A549 (cell line): ENCODE measurements at regions not wholly inside any gene's neighbourhood (a gene's known extent, or its start where the extent isn't known, plus 50 kb on each side); places are given as distances from the start of the nearest gene placed in this dataset.

Experiments used
- ATOH8 ChIP-seq: fragments of 250-450 bp; sonication (Bioruptor Pico); IDR thresholded peaks from 2 replicates; pipeline ENCODE4 v1.5.0; 2020; ENCODE audit warnings: low read depth, mild to moderate bottlenecking, moderate library complexity
- BCL3 ChIP-seq: fragments of >200 bp; sonication (Bioruptor Twin); formaldehyde crosslinking; IDR thresholded peaks from 3 replicates; pipeline ENCODE4 v1.6.1; 2016
- CBX2 ChIP-seq: fragments of 200-600 bp; sonication (generic); IDR thresholded peaks from 2 replicates; pipeline ENCODE4 v1.6.1; 2016; ENCODE audit warnings: low read depth, mild to moderate bottlenecking, borderline replicate concordance
- CBX8 ChIP-seq: fragments of 200-600 bp; sonication (generic); IDR thresholded peaks from 2 replicates; pipeline ENCODE4 v1.6.1; 2016
- CTCF ChIP-seq: fragments of >200 bp; sonication (Bioruptor Twin); formaldehyde crosslinking; IDR thresholded peaks from 3 replicates; pipeline ENCODE4 v1.5.1; 2016
- E2F6 ChIP-seq: IDR thresholded peaks from 2 replicates; pipeline ENCODE4 v1.6.1; 2012; ENCODE audit warnings: low read depth, borderline replicate concordance
- EHMT2 ChIP-seq: fragments of 200-600 bp; sonication (generic); IDR thresholded peaks from 2 replicates; pipeline ENCODE4 v1.6.1; 2016; ENCODE audit warnings: antibody characterized with exemption, low read depth, mild to moderate bottlenecking, moderate library complexity
- EP300 ChIP-seq, 2 experiments: fragments of >200 bp; sonication (Bioruptor Twin); formaldehyde crosslinking; IDR thresholded peaks; 2 replicates in 1 of 2; 3 replicates in 1 of 2; pipeline ENCODE4 v1.6.1; 2016 to 2017
- FOSB ChIP-seq: fragments of 250-450 bp; sonication (Bioruptor Pico); IDR thresholded peaks from 2 replicates; pipeline ENCODE4 v1.5.0; 2020; ENCODE audit warnings: mild to moderate bottlenecking, moderate library complexity
- FOXS1 ChIP-seq: fragments of 250-450 bp; sonication (Bioruptor Pico); IDR thresholded peaks from 2 replicates; pipeline ENCODE4 v1.5.0; 2020; ENCODE audit warnings: mild to moderate bottlenecking, moderate library complexity
- HMGXB4 ChIP-seq: fragments of 250-450 bp; sonication (Bioruptor Pico); IDR thresholded peaks from 2 replicates; pipeline ENCODE4 v1.5.0; 2021; ENCODE audit warnings: mild to moderate bottlenecking, moderate library complexity, borderline replicate concordance
- HOXA7 ChIP-seq: fragments of 250-450 bp; sonication (Bioruptor Pico); IDR thresholded peaks from 2 replicates; pipeline ENCODE4 v1.5.0; 2020; ENCODE audit warnings: mild to moderate bottlenecking, moderate library complexity
- JUNB ChIP-seq: fragments of >200 bp; sonication (Bioruptor Twin); formaldehyde crosslinking; IDR thresholded peaks from 2 replicates; pipeline ENCODE4 v1.6.1; 2016
- KDM5A ChIP-seq: fragments of 200-600 bp; sonication (generic); IDR thresholded peaks from 2 replicates; pipeline ENCODE4 v1.6.1; 2016; ENCODE audit warnings: antibody characterized with exemption, mild to moderate bottlenecking
- MAFK ChIP-seq: fragments of 450-650 bp; IDR thresholded peaks from 2 replicates; pipeline ENCODE4 v1.6.1; 2014; ENCODE audit not compliant: partially characterized antibody
- MAX ChIP-seq: IDR thresholded peaks from 2 replicates; pipeline ENCODE4 v1.6.1; 2012
- MAZ ChIP-seq: fragments of 150-350 bp; IDR thresholded peaks from 2 replicates; pipeline ENCODE4 v1.6.1; 2014; ENCODE audit warnings: antibody characterized with exemption, low read depth, low read length, borderline replicate concordance
- MYC ChIP-seq: IDR thresholded peaks from 2 replicates; pipeline ENCODE4 v1.6.1; 2012; ENCODE audit warnings: mild to moderate bottlenecking, inconsistent platforms, low read length, improper control_type of control experiment, borderline replicate concordance
- NFE2L2 ChIP-seq: fragments of 150-350 bp; conservative IDR thresholded peaks from 2 replicates; pipeline ENCODE4 v1.6.1; 2014; ENCODE audit warnings: low read length
- NPAS2 ChIP-seq: fragments of 250-450 bp; sonication (Bioruptor Pico); IDR thresholded peaks from 2 replicates; pipeline ENCODE4 v1.8.0; 2022; ENCODE audit warnings: mild to moderate bottlenecking, moderate library complexity, borderline replicate concordance
- PHF8 ChIP-seq: fragments of 200-600 bp; sonication (generic); IDR thresholded peaks from 2 replicates; pipeline ENCODE4 v1.6.1; 2016; ENCODE audit warnings: low read depth, mild to moderate bottlenecking, antibody characterized with exemption, moderate library complexity, borderline replicate concordance
- POLR2AphosphoS2 ChIP-seq: conservative IDR thresholded peaks from 2 replicates; pipeline ENCODE4 v1.6.1; 2012; ENCODE audit warnings: low read length, improper control_type of control experiment, inconsistent platforms
- RAD21 ChIP-seq, 2 experiments: fragments of >200 bp in 1 of 2; sonication (Bioruptor Twin) in 1 of 2; formaldehyde crosslinking in 1 of 2; IDR thresholded peaks in 1 of 2; conservative IDR thresholded peaks in 1 of 2; 2 replicates in 1 of 2; 3 replicates in 1 of 2; pipeline ENCODE4 v1.6.1; 2012 to 2018; ENCODE audit warnings: inconsistent platforms in 1 of 2
- SMC3 ChIP-seq: fragments of >200 bp; sonication (Bioruptor Twin); formaldehyde crosslinking; IDR thresholded peaks from 3 replicates; pipeline ENCODE4 v1.6.1; 2018; ENCODE audit warnings: inconsistent platforms
- SREBF2 ChIP-seq: fragments of 450-650 bp; IDR thresholded peaks from 2 replicates; pipeline ENCODE4 v1.6.1; 2014; ENCODE audit warnings: mild to moderate bottlenecking, moderate library complexity
- TFCP2L1 ChIP-seq: fragments of 250-450 bp; sonication (Bioruptor Pico); IDR thresholded peaks from 2 replicates; pipeline ENCODE4 v1.5.0; 2021; ENCODE audit warnings: mild to moderate bottlenecking
- TP53 ChIP-seq: fragments of 250-450 bp; sonication (Bioruptor Pico); IDR thresholded peaks from 2 replicates; pipeline ENCODE4 v1.5.0; 2021; ENCODE audit warnings: mild to moderate bottlenecking, moderate library complexity
- USF2 ChIP-seq: fragments of 450-650 bp; IDR thresholded peaks from 2 replicates; pipeline ENCODE4 v1.6.1; 2014; ENCODE audit warnings: antibody characterized with exemption
- ZC3H11A ChIP-seq: fragments of 450-650 bp; IDR thresholded peaks from 2 replicates; pipeline ENCODE4 v1.6.1; 2014; ENCODE audit warnings: antibody characterized with exemption, mild to moderate bottlenecking
- ZFP36 ChIP-seq: fragments of 450-650 bp; IDR thresholded peaks from 2 replicates; pipeline ENCODE4 v1.6.1; 2014; ENCODE audit warnings: borderline replicate concordance; ENCODE audit not compliant: partially characterized antibody
- ZNF302 ChIP-seq: fragments of 250-450 bp; sonication (Bioruptor Pico); IDR thresholded peaks from 2 replicates; pipeline ENCODE4 v1.9.0; 2021; ENCODE audit warnings: inconsistent platforms, mild to moderate bottlenecking, moderate library complexity

- TF ChIP-seq FOXS1 (CRISPR knock-in tag) = no peak; the same call in 1 of the 2 replicates
- TF ChIP-seq MAZ = no peak
- TF ChIP-seq PHF8 = no peak
- no peak for TF ChIP-seq ZFP36
- peak; percentile 79 for TF ChIP-seq MAX
- TF ChIP-seq SREBF2 = no peak
- no peak for TF ChIP-seq TFCP2L1 (CRISPR knock-in tag)
- TF ChIP-seq USF2 = no peak
- no peak for TF ChIP-seq ZC3H11A
- no peak for TF ChIP-seq ZNF302
- peak in 1 of 2 experiments; percentile 26; a peak in 1 of 5 replicates for TF ChIP-seq EP300 (IDR thresholded peaks at IDR 0.05)
- no peak for TF ChIP-seq KDM5A
- TF ChIP-seq NFE2L2 = no peak
- no peak for TF ChIP-seq HMGXB4 (CRISPR knock-in tag)
- no peak for TF ChIP-seq CBX2
- TF ChIP-seq JUNB = peak; percentile 75
- no peak for TF ChIP-seq CBX8
- no peak for TF ChIP-seq EHMT2
- no peak; the same call in 2 of the 3 replicates for TF ChIP-seq SMC3
- no peak for TF ChIP-seq NPAS2 (CRISPR knock-in tag)
- TF ChIP-seq E2F6 = no peak
- no peak for TF ChIP-seq FOSB
- peak; percentile 70 for TF ChIP-seq MAFK
- TF ChIP-seq MYC = no peak
- TF ChIP-seq RAD21 (conservative IDR thresholded peaks at IDR 0.05 in 1 of 2, IDR thresholded peaks at IDR 0.05 in 1 of 2) = peak in 1 of 2 experiments; percentile 9
- TF ChIP-seq POLR2AphosphoS2 = no peak
- TF ChIP-seq BCL3 = peak; percentile 65; the same call in 2 of the 3 replicates
- no peak for TF ChIP-seq HOXA7 (CRISPR knock-in tag)
- TF ChIP-seq CTCF = no peak
- no peak for TF ChIP-seq ATOH8 (CRISPR knock-in tag)
- no peak for TF ChIP-seq TP53 (CRISPR knock-in tag)
These were observed 259.6 kb upstream of the ALG10B start (continued) for GRCh38 chr12:38056701-38057689.
